Stimulated activated CD8-positive, alpha-beta memory T cell treated with anti-CD3 and anti-CD28 coated beads, Interleukin-15, amount 100 ng/mL, for 4 hours (primary cell): ENCODE measurements at regions not wholly inside any gene's neighbourhood (a gene's known extent, or its start where the extent isn't known, plus 50 kb on each side); places are given as distances from the start of the nearest gene placed in this dataset.
"Not testable (repeated sequence)": the region's sequence is repeated elsewhere in the genome, so short reads cannot be mapped to it uniquely, and the experiment has no call there.

ENCODE experiments used
- DNase-seq, 2 donors: peaks; one replicate each; pipeline ENCODE4 v3.0.0-alpha.2; 2020; ENCODE audit warnings: low read depth in 2 of 2

- DNase-seq = no peak
Measured at GRCh38 chr1:182260516-182260915, 131.1 kb downstream of the GLUL start.

DNA sequence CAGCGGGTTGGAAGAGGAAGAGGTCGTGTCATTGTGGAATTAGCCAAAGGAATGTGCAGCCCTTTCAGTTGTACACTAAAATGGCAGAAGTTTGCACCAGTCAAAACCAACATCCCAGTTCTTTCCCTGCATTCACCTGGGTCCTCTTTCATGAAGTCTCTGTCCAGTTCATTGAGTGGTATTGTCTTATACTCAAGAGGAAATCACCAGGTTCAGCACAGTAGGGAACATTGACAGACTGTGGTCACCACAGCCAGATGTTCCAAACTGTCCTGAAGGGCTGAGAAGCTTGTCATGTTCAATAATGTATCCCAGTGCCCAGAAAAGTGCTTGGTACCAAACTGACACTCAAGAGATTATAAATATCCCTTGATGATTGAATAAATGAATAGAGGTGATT is 131.6 kb downstream of the GLUL start:
- no peak for DNase-seq

GRCh38 chr1:182259229-182259872 is 132.2 kb downstream of the GLUL start:
- DNase-seq = peak; percentile 1 to 12

DNA sequence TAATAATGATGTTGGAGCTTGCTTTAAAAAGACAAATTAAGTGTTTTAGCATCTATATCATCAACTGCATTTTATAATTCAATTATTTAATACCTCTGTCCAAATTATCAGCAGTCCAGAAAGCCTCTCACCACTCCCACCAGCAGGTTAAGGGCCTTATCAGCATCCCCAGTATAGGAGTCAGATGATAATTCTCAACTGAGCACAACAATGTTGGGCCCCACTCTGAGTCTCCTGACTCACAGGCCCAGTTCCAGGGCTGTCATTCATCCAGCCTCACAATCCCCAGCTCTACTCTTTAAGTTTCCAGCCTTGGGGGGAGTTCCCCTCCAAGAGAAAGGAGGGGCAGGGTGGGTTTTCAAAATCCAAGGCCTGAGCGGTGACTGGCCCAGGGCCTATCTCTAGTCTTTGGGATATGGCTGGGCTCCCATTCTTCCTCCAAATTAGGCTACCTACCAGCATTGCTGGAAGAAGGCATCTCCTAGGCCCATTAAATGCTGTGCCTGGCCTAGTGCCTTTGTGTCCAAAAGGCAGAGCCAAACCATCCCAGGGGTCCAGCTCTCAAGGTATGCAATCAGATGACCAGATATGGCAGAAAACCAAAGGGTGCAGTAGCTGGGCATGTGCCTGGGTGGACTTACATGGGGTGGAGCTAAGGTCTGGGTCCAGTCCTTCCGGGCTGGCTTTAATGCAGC is 134.1 kb downstream of the GLUL start:
- DNase-seq = no peak

- no peak for DNase-seq
Measured at GRCh38 chr1:182256931-182257330, 134.7 kb downstream of the GLUL start.

DNA sequence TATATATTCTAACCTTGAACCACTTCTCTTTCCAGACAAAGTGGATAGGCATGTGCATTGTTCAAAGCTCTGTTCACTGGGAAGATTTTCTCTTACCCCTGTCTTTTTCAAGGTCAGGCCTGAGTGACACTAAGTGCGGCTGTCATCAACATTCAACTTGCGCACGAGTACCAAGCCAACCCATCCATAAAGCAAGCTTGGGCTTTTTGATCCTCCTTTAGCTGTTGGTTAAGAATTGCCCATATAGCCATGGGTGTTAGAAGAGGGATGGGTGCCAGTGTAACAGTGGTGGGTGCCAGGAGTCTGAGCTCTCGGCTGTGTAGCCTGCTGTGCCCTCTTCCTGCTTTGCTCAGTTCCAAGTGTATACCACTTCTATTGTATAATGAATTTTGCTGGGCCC is 136.1 kb downstream of the GLUL start:
- DNase-seq = no peak

GRCh38 chr1:182253319-182253860 is 138.2 kb downstream of the GLUL start:
- no peak for DNase-seq

DNA sequence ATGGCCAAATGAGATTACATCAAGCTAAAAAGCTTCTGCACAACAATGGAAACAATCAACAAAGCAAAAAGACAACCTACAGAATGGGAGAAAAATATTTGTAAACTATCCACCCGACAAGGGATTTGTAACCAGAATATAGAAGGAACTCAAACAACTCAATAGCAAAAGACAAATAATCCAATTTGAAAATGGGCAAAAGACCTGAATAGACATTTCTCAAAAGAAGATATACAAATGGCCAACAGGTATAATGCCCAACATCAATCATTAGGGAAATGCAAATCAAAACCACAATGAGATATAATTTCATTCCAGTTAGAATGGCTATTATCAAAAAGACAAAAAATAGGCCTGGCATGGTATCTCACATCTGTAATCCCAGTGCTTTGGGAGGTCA is 140.0 kb downstream of the GLUL start:
- DNase-seq = no peak

GRCh38 chr1:182249201-182249676 is 142.4 kb downstream of the GLUL start:
- DNase-seq = no peak

- DNase-seq = no peak
Measured at GRCh38 chr1:182248721-182249120, 142.9 kb downstream of the GLUL start.

GRCh38 chr1:182247813-182248212 is 143.8 kb downstream of the GLUL start:
- DNase-seq = not testable (repeated sequence)

- no peak for DNase-seq
Measured at GRCh38 chr1:182246783-182247182, 144.8 kb downstream of the GLUL start.

DNA sequence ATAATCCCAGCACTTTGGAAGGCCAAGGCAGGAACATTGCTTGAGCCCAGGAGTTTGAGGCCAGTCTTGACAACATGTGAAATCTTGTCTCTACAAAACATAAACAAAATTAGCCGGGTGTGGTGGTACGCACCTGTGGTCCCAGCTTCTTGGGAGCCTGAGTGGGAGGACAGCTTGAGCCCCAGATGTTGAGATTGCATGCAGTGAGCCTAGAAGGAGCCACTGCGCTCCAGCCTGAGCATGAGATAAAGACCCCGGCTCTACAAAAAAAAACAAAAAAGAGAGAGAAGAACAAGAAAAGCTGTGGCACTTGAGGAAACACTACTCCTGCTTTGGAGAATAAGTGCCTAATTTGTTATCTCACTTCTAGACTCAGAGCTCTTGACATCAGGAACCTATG is 146.6 kb downstream of the GLUL start:
- no peak for DNase-seq

- no peak for DNase-seq
Measured at GRCh38 chr1:182244451-182244850, 147.1 kb downstream of the GLUL start.

GRCh38 chr1:182242641-182243040 is 148.9 kb downstream of the GLUL start:
- DNase-seq = no peak

DNA sequence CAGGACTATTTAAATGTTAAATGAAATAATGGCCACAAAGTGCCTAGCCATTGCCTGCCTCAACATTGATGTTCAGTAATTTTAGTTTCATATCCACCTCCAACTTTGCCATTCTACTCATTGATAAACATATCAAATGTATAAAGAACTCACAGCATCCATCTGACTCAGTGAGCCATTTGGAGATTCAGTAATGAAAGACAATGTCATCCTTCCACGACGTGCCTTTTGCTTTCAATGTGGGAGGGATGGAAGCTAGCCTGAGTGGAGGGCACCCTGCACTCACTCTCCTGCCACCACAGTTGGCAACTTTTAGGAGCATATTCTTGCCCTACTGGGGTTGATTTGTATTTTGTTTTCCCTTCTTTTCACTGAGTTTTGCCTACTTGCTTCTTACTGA is 151.5 kb downstream of the GLUL start:
- DNase-seq = no peak

GRCh38 chr1:182238421-182238820 is 153.2 kb downstream of the GLUL start:
- DNase-seq = no peak

DNA sequence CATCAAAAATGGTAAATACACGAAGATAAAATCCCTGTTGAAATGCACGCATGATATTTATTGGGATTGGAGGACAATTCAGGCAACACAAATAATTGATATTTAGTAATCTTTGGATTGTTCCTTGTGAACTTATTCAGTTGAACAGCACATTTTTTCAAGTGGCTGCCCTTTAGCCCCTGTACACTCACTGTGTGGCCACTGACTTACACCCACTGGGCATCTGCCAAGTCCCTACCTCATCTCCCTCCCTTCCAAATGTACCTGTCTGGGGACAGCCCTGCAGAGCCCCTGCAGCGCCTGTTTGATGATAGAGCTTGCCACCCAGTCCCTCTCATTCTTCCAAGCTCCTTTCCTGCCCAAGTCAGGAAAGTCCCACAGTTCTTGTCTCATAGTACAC is 154.3 kb downstream of the GLUL start:
- DNase-seq = no peak

DNA sequence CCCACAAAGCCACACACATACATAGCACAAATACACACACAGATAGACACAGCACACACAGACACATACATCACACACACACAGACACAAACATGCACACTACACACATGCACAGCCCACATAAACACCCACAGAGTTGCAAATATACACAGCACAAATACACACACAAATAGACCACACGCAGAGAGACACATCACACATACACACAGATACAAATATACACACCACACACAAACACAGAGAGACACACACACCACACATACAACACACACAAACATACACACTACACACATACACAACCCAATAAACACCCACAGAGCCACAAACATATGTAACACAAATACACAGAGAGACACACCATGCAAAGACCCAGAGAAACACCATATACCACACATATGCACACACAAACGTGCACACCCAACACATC is 154.9 kb downstream of the GLUL start:
- DNase-seq = no peak

DNA sequence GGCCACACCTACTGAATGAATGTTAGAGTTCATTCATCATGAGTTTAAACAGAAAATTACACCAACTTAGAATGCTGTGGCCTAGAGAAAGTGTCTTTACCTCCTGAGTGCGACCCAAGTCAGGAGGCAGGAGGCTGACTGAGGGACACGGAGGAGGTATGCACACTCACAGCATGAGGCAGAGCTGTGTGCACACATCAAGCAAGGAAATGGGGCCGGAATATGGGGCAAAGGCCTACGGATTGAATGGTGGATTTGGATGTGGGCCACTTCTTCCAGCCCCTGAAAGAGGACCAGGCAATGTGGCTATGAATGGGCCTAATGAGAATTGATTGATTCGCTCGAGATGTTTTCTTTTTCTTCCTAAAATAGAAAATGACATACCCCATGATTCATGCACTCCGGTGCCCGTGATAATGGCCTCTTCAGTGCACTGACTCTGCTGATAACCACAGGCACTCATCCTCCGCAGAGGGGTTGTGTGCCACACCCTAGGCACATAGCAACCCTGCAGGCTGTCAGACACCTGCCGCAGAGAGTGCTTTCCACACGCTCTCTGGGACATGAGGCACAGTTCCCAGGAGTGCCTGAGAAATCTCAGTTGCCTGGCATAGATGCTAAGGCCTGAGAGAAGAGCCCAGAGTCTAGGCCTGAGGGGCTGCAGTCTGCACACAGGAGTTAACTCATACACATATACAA is 155.5 kb downstream of the GLUL start:
- no peak for DNase-seq

- no peak for DNase-seq
Measured at GRCh38 chr1:182235604-182235951, 156.0 kb downstream of the GLUL start.

DNA sequence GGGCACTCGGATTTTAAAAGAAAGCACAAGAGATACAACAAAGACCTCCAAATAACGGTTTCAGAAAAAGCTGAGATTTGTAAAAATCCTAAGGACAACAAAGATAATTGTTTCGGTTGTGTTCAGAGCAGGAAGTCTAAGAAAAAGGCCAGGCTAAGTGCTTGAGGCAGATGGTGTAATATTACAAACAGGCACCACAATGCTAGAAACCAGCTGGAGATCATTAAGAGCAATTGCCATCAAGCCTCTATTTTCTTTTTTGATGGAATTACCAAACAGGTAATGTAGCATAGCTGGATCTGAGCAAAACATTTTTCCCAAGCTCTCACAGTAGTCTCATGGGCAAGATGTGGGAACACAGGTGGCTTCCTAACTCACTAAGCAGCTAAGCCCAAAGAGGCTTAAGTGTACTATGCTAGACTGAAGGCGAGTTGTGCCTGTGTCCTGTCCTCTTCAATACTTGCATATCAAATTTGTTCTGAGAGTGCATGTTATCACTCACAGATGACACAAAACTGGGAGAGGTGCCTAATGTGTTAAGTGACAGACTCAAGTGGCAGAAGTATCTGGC is 161.6 kb downstream of the GLUL start:
- DNase-seq = no peak
